ENCODE measurements at regions not wholly inside any gene's neighbourhood (a gene's known extent, or its start where the extent isn't known, plus 50 kb on each side); places are given as distances from the start of the nearest gene placed in this dataset.

DNA sequence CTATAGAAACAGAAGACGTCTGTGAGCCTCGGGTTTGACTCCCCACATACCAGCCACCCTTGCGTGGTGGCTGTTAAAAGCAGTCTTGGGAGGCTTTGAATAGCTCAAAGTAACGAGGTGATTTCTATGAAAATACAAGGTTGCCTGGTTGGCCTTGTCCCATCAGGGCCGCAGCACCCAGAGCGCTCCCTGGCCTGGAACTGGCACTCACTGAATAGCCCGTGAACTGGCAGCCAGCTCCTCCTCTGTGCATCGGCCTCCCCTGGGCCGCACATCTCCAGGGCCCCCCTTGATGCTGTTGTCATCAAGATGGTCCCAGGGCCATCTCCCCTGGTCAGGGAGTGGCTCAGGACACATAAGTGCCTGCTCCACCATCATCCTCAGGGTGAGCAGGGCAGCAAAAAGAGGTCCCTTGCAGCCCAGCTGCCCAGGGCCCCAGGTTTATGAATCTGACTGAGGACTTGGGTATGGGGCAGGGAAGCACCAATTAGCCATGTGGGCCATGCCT, 144.6 kb upstream of the PPP1R26 start:
- TF ChIP-seq TAF1 (IDR thresholded peaks at IDR 0.05; ENCODE audit: borderline replicate concordance, insufficient read depth, low read length) (no peak), FOXP2 (optimal IDR thresholded peaks at IDR 0.05; ENCODE audit: borderline replicate concordance, extremely low read depth, extremely low read length, insufficient read depth) (no peak)
- TF ChIP-seq, protein P1, sequence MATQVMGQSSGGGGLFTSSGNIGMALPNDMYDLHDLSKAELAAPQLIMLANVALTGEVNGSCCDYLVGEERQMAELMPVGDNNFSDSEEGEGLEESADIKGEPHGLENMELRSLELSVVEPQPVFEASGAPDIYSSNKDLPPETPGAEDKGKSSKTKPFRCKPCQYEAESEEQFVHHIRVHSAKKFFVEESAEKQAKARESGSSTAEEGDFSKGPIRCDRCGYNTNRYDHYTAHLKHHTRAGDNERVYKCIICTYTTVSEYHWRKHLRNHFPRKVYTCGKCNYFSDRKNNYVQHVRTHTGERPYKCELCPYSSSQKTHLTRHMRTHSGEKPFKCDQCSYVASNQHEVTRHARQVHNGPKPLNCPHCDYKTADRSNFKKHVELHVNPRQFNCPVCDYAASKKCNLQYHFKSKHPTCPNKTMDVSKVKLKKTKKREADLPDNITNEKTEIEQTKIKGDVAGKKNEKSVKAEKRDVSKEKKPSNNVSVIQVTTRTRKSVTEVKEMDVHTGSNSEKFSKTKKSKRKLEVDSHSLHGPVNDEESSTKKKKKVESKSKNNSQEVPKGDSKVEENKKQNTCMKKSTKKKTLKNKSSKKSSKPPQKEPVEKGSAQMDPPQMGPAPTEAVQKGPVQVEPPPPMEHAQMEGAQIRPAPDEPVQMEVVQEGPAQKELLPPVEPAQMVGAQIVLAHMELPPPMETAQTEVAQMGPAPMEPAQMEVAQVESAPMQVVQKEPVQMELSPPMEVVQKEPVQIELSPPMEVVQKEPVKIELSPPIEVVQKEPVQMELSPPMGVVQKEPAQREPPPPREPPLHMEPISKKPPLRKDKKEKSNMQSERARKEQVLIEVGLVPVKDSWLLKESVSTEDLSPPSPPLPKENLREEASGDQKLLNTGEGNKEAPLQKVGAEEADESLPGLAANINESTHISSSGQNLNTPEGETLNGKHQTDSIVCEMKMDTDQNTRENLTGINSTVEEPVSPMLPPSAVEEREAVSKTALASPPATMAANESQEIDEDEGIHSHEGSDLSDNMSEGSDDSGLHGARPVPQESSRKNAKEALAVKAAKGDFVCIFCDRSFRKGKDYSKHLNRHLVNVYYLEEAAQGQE (IDR thresholded peaks at IDR 0.05; ENCODE audit: insufficient read depth in 1 of 2, low read depth in 2 of 2, low read length in 2 of 2) = no peak

- no peak for TF ChIP-seq TAF1 (IDR thresholded peaks at IDR 0.05; ENCODE audit: borderline replicate concordance, insufficient read depth, low read length)
- TF ChIP-seq FOXP2 (optimal IDR thresholded peaks at IDR 0.05; ENCODE audit: borderline replicate concordance, extremely low read depth, extremely low read length, insufficient read depth) = no peak
- no peak for TF ChIP-seq SIN3A (IDR thresholded peaks at IDR 0.05; ENCODE audit: borderline replicate concordance, insufficient read depth, low read length)
- no peak for TF ChIP-seq POLR2AphosphoS5 (IDR thresholded peaks at IDR 0.05; ENCODE audit: low read depth, low read length)
- TF ChIP-seq, protein P1 (IDR thresholded peaks at IDR 0.05; ENCODE audit: insufficient read depth in 1 of 2, low read depth in 2 of 2, low read length in 2 of 2) = no peak
These were observed 143.8 kb upstream of the PPP1R26 start for GRCh38 chr9:135335691-135336181.

- TF ChIP-seq, protein P1 (IDR thresholded peaks at IDR 0.05; ENCODE audit: insufficient read depth in 1 of 2, low read depth in 2 of 2, low read length in 2 of 2) = no peak
- TF ChIP-seq FOXP2 (optimal IDR thresholded peaks at IDR 0.05; ENCODE audit: borderline replicate concordance, extremely low read depth, extremely low read length, insufficient read depth) = no peak
- no peak for TF ChIP-seq TAF1 (IDR thresholded peaks at IDR 0.05; ENCODE audit: borderline replicate concordance, insufficient read depth, low read length)
- no peak for TF ChIP-seq POLR2AphosphoS5 (IDR thresholded peaks at IDR 0.05; ENCODE audit: low read depth, low read length)
- no peak for TF ChIP-seq SIN3A (IDR thresholded peaks at IDR 0.05; ENCODE audit: borderline replicate concordance, insufficient read depth, low read length)
These were observed 142.7 kb upstream of the PPP1R26 start for GRCh38 chr9:135336722-135337527.

GRCh38 chr9:135338546-135338945, 141.0 kb upstream of the PPP1R26 start:
- TF ChIP-seq TAF1 (IDR thresholded peaks at IDR 0.05; ENCODE audit: borderline replicate concordance, insufficient read depth, low read length) (no peak), SIN3A (IDR thresholded peaks at IDR 0.05; ENCODE audit: borderline replicate concordance, insufficient read depth, low read length) (no peak), POLR2AphosphoS5 (IDR thresholded peaks at IDR 0.05; ENCODE audit: low read depth, low read length) (no peak), FOXP2 (optimal IDR thresholded peaks at IDR 0.05; ENCODE audit: borderline replicate concordance, extremely low read depth, extremely low read length, insufficient read depth) (no peak)
- TF ChIP-seq, protein P1 (IDR thresholded peaks at IDR 0.05; ENCODE audit: insufficient read depth in 1 of 2, low read depth in 2 of 2, low read length in 2 of 2) = no peak
